Naive thymus-derived CD4-positive, alpha-beta T cell (primary cell): ENCODE measurements at regions not wholly inside any gene's neighbourhood (a gene's known extent, or its start where the extent isn't known, plus 50 kb on each side); places are given as distances from the start of the nearest gene placed in this dataset.

ENCODE experiments used
- ATAC-seq: fragments of 150-1000 bp; cut with Tn5 transposase; 2 replicates; pipeline ENCODE4 v1.10.0; 2021; ENCODE audit warnings: mild to moderate bottlenecking, moderate library complexity
- CTCF ChIA-PET: fragments of 350-600 bp; sonication (Branson Sonifier 250); formaldehyde crosslinking; loops from one replicate; lab custom pipeline; 2021; ENCODE audit warnings: antibody characterized with exemption; lab: Charles Lee
- POLR2A ChIA-PET: fragments of 350-600 bp; sonication (Branson Sonifier 250); formaldehyde crosslinking; loops from one replicate; lab custom pipeline; 2021; ENCODE audit warnings: antibody characterized with exemption, inconsistent platforms; lab: Charles Lee
- DNase-seq, 9 donors: peaks; one replicate each; pipeline versions ENCODE4 v3.0.0 to v3.0.0-alpha.2; 2020 to 2022; ENCODE audit warnings: mixed read lengths in 1 of 9
- H3K27ac ChIP-seq: one replicate; pipeline ENCODE4 v1.7.0; 2013; ENCODE audit warnings: mild to moderate bottlenecking, low read depth, low read length, moderate library complexity
- H3K27me3 ChIP-seq, 2 donors: one replicate each; pipeline ENCODE4 v1.7.0; 2013; ENCODE audit warnings: low read length in 2 of 2, mild to moderate bottlenecking in 2 of 2, moderate library complexity in 2 of 2; ENCODE audit not compliant: control insufficient read depth in 2 of 2, insufficient read depth in 2 of 2
- H3K36me3 ChIP-seq, 3 experiments: 1 replicate in 2 of 3; 2 replicates in 1 of 3; pipeline ENCODE4 v1.7.0; 2013; ENCODE audit warnings: low read length in 3 of 3, mild to moderate bottlenecking in 3 of 3, moderate library complexity in 1 of 3; ENCODE audit not compliant: insufficient read depth in 3 of 3, control insufficient read depth in 2 of 3
- H3K4me1 ChIP-seq, 2 donors: one replicate each; pipeline ENCODE4 v1.7.0; 2013; ENCODE audit warnings: low read length in 2 of 2, mild to moderate bottlenecking in 2 of 2, moderate library complexity in 1 of 2; ENCODE audit not compliant: control insufficient read depth in 2 of 2, insufficient read depth in 2 of 2
- H3K4me3 ChIP-seq: 2 replicates; pipeline ENCODE4 v1.7.0; 2013; ENCODE audit warnings: mild to moderate bottlenecking, low read length
- H3K9me3 ChIP-seq, 3 experiments: 1 replicate in 2 of 3; 2 replicates in 1 of 3; pipeline ENCODE4 v1.7.0; 2013; ENCODE audit warnings: low read length in 3 of 3; ENCODE audit not compliant: control insufficient read depth in 2 of 3
- H3K27ac Mint-ChIP-seq, 9 donors: one replicate each; pipeline ENCODE4 v1.8.0; 2020 to 2022; ENCODE audit warnings: mixed read lengths in 9 of 9, mild to moderate bottlenecking in 8 of 9, moderate library complexity in 5 of 9, inconsistent platforms in 2 of 9
- H3K27me3 Mint-ChIP-seq, 5 donors: one replicate each; pipeline ENCODE4 v1.8.0; 2021 to 2022; ENCODE audit warnings: mixed read lengths in 5 of 5, mild to moderate bottlenecking in 1 of 5
- H3K36me3 Mint-ChIP-seq, 5 donors: one replicate each; pipeline ENCODE4 v1.8.0; 2020 to 2022; ENCODE audit warnings: mixed read lengths in 5 of 5, mild to moderate bottlenecking in 3 of 5, inconsistent platforms in 1 of 5
- H3K4me1 Mint-ChIP-seq, 7 donors: one replicate each; pipeline ENCODE4 v1.8.0; 2020 to 2022; ENCODE audit warnings: mixed read lengths in 7 of 7, mild to moderate bottlenecking in 3 of 7, inconsistent platforms in 1 of 7
- H3K4me3 Mint-ChIP-seq, 10 donors: one replicate each; pipeline ENCODE4 v1.8.0; 2020 to 2022; ENCODE audit warnings: mild to moderate bottlenecking in 10 of 10, mixed read lengths in 10 of 10, moderate library complexity in 6 of 10, inconsistent platforms in 2 of 10
- H3K9me3 Mint-ChIP-seq, 11 donors: one replicate each; pipeline ENCODE4 v1.8.0; 2020 to 2022; ENCODE audit warnings: mixed read lengths in 11 of 11, mild to moderate bottlenecking in 4 of 11, inconsistent platforms in 1 of 11, moderate library complexity in 1 of 11
- intact Hi-C, 2 donors: fragments of 100-400 bp; cut with micrococcal nuclease; formaldehyde crosslinking; loops; one replicate each; pipeline ENCODE4 v1.15.1; 2023

GRCh38 chr4:67092351-67092750 is 453.0 kb downstream of the CENPC start:
- Mint-ChIP-seq H3K27me3 (no peaks in the 10 kb centered on the region), H3K4me3 (no peak overlapping the region), H3K4me1 (no peaks in the 10 kb centered on the region), H3K27ac (no peak overlapping the region), H3K9me3 (no peaks in the 10 kb centered on the region), H3K36me3 (no peaks in the 10 kb centered on the region)
- H3K27me3 ChIP-seq = no peaks in the 10 kb centered on the region
- intact Hi-C loops = no loop called here
- H3K36me3 ChIP-seq = no peaks in the 10 kb centered on the region
- H3K4me3 ChIP-seq = no peak overlapping the region
- DNase-seq = no peak
- ATAC-seq = no peak
- CTCF ChIA-PET = no interaction called here
- no peaks in the 10 kb centered on the region for H3K4me1 ChIP-seq
- no peaks in the 10 kb centered on the region for H3K9me3 ChIP-seq
- POLR2A ChIA-PET = no interaction called here
- no peak overlapping the region for H3K27ac ChIP-seq

- DNase-seq = no peak
- intact Hi-C loops = no loop called here
- Histone ChIP-seq H3K4me1 (no peaks in the 10 kb centered on the region), H3K9me3 (no peaks in the 10 kb centered on the region), H3K27ac (no peak overlapping the region), H3K4me3 (no peak overlapping the region), H3K36me3 (no peaks in the 10 kb centered on the region), H3K27me3 (no peaks in the 10 kb centered on the region)
- H3K27ac Mint-ChIP-seq = no peak overlapping the region
- H3K4me3 Mint-ChIP-seq = no peak overlapping the region
- no peak for ATAC-seq
- no peaks in the 10 kb centered on the region for H3K27me3 Mint-ChIP-seq
- no peaks in the 10 kb centered on the region for H3K36me3 Mint-ChIP-seq
- H3K9me3 Mint-ChIP-seq = no peaks in the 10 kb centered on the region
- CTCF ChIA-PET = no interaction called here
- H3K4me1 Mint-ChIP-seq = no peaks in the 10 kb centered on the region
- POLR2A ChIA-PET = no interaction called here
Measured at GRCh38 chr4:67091673-67092072, 453.6 kb downstream of the CENPC start.

- Mint-ChIP-seq H3K27me3 (no peaks in the 10 kb centered on the region), H3K9me3 (no peaks in the 10 kb centered on the region), H3K36me3 (no peaks in the 10 kb centered on the region), H3K27ac (no peak overlapping the region), H3K4me3 (no peak overlapping the region), H3K4me1 (no peaks in the 10 kb centered on the region)
- H3K4me1 ChIP-seq = no peaks in the 10 kb centered on the region
- no peaks in the 10 kb centered on the region for H3K36me3 ChIP-seq
- H3K4me3 ChIP-seq = no peak overlapping the region
- peak in 6 of 9 donors; percentile 2 to 24 (median 12) for DNase-seq
- H3K9me3 ChIP-seq = no peaks in the 10 kb centered on the region
- ChIA-PET CTCF (interaction anchor here (0.7 to 1.3 kb wide), 4 partner anchors 33 to 810 kb away, joined by 3 to 5 read pairs (median 3); no protein-coding TSS in a partner anchor), POLR2A (no interaction called here)
- intact Hi-C loops = loop anchor here in 1 of 2 donors (1.0 to 5.0 kb wide), 2 partner anchors 239 to 1089 kb away; no protein-coding TSS in a partner anchor
- no peak overlapping the region for H3K27ac ChIP-seq
- ATAC-seq = no peak
- no peaks in the 10 kb centered on the region for H3K27me3 ChIP-seq
Measured at GRCh38 chr4:67087897-67088296, 457.4 kb downstream of the CENPC start.

DNA sequence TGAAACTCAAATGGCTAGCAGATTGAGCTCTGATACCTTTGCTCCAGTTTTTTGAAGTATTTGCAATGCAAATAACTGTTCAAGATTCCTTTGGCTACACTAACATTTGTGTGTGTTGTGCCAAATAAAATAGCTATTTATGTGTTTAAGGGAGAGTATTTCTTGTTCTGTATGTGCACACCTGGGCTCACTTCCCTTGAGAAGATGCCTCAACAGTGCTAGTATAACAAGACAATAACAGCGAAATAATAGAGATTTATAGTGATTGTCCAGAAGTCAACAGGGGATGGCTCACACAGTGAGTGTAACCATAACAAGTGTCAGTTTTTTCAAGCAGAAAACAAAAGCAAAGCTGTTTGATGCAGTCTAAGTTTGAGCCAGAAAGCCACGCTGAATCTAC is 460.5 kb downstream of the CENPC start:
- Histone ChIP-seq H3K27ac (no peak overlapping the region), H3K27me3 (no peaks in the 10 kb centered on the region), H3K36me3 (no peaks in the 10 kb centered on the region), H3K4me3 (no peak overlapping the region), H3K9me3 (no peaks in the 10 kb centered on the region), H3K4me1 (no peaks in the 10 kb centered on the region)
- no peaks in the 10 kb centered on the region for H3K36me3 Mint-ChIP-seq
- no peak for ATAC-seq
- CTCF ChIA-PET = no interaction called here
- peaks cover 0 to 4% (median 0%) of the 10 kb centered on the region in 11 donors for H3K9me3 Mint-ChIP-seq
- POLR2A ChIA-PET = no interaction called here
- H3K27ac Mint-ChIP-seq = no peak overlapping the region
- no peaks in the 10 kb centered on the region for H3K4me1 Mint-ChIP-seq
- intact Hi-C loops = loop anchor here in 1 of 2 donors (5.0 kb wide), 1 partner anchor 1093 kb away; no protein-coding TSS in a partner anchor
- no peaks in the 10 kb centered on the region for H3K27me3 Mint-ChIP-seq
- H3K4me3 Mint-ChIP-seq = no peak overlapping the region
- no peak for DNase-seq

- no peak overlapping the region for H3K27ac ChIP-seq
- no peaks in the 10 kb centered on the region for H3K4me1 Mint-ChIP-seq
- DNase-seq (no peak), ATAC-seq (no peak)
- H3K4me3 ChIP-seq = no peak overlapping the region
- H3K9me3 ChIP-seq = no peaks in the 10 kb centered on the region
- no peaks in the 10 kb centered on the region for H3K27me3 ChIP-seq
- H3K36me3 Mint-ChIP-seq = no peaks in the 10 kb centered on the region
- no peaks in the 10 kb centered on the region for H3K4me1 ChIP-seq
- CTCF ChIA-PET = no interaction called here
- POLR2A ChIA-PET = no interaction called here
- no peaks in the 10 kb centered on the region for H3K36me3 ChIP-seq
- H3K9me3 Mint-ChIP-seq = peaks cover 0 to 4% (median 0%) of the 10 kb centered on the region in 11 donors
- H3K4me3 Mint-ChIP-seq = no peak overlapping the region
- no peak overlapping the region for H3K27ac Mint-ChIP-seq
- intact Hi-C loops = no loop called here
- no peaks in the 10 kb centered on the region for H3K27me3 Mint-ChIP-seq
Measured at GRCh38 chr4:67083496-67083895, 461.8 kb downstream of the CENPC start.

DNA sequence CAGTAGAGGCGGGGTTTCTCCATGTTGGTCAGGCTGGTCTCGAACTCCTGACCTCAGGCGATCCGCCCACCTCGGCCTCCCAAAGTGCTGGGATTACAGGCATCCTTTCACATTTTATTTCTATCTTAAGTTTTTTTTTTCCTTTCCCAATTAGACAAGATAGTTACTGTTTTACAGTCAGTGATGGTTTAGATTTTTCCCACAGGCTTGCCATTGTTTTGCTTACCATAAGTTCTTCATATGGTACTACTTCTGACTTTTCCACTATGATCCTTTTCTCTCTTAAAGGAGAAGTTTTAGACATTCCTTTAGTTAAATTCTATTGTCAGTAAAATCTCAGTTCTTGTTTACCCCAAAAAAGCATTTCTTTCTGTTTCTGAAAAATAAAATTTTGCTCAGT is 462.6 kb downstream of the CENPC start:
- Mint-ChIP-seq H3K27ac (no peak overlapping the region), H3K4me1 (no peaks in the 10 kb centered on the region), H3K27me3 (no peaks in the 10 kb centered on the region), H3K4me3 (no peak overlapping the region), H3K36me3 (no peaks in the 10 kb centered on the region), H3K9me3 (peaks cover 0 to 4% (median 0%) of the 10 kb centered on the region in 11 donors)
- Histone ChIP-seq H3K4me1 (no peaks in the 10 kb centered on the region), H3K4me3 (no peak overlapping the region), H3K27ac (no peak overlapping the region), H3K9me3 (no peaks in the 10 kb centered on the region), H3K36me3 (no peaks in the 10 kb centered on the region), H3K27me3 (no peaks in the 10 kb centered on the region)
- ChIA-PET CTCF (no interaction called here), POLR2A (no interaction called here)
- DNase-seq = no peak
- intact Hi-C loops = no loop called here
- ATAC-seq = no peak

DNA sequence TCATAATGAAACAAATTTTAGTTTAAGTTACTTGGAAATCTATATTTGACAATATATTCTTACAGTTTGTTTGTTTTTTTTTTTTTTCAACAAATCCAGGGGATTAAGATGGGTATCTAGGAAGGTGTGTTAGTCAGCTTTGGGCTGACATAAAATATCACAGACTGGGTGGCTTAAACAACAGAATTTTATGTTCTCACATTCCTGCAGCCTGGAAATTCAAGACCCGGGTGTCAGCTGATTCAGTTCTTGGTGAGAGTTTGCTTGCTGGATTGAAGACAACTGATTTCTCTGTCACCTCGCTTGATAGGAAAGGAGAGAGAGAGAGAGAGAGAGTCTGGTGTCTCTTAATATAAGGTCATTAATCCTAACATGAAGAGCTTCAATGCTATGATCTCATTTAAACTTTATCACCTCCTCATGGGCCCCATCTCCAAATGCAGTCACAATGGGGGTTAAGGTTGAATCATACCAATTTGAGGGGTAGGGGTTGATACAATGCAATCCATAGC is 465.2 kb downstream of the CENPC start:
- H3K4me3 Mint-ChIP-seq = no peak overlapping the region
- H3K9me3 Mint-ChIP-seq = peaks cover 0 to 4% (median 0%) of the 10 kb centered on the region in 11 donors
- Histone ChIP-seq H3K27me3 (no peaks in the 10 kb centered on the region), H3K9me3 (no peaks in the 10 kb centered on the region), H3K4me1 (no peaks in the 10 kb centered on the region), H3K4me3 (no peak overlapping the region), H3K36me3 (no peaks in the 10 kb centered on the region), H3K27ac (no peak overlapping the region)
- H3K36me3 Mint-ChIP-seq = no peaks in the 10 kb centered on the region
- ChIA-PET POLR2A (no interaction called here), CTCF (no interaction called here)
- DNase-seq (no peak), ATAC-seq (no peak)
- no peaks in the 10 kb centered on the region for H3K4me1 Mint-ChIP-seq
- no peak overlapping the region for H3K27ac Mint-ChIP-seq
- intact Hi-C loops = no loop called here
- no peaks in the 10 kb centered on the region for H3K27me3 Mint-ChIP-seq
